ENCODE measurements at regions not wholly inside any gene's neighbourhood (a gene's known extent, or its start where the extent isn't known, plus 50 kb on each side); places are given as distances from the start of the nearest gene placed in this dataset.

- Mint-ChIP-seq H3K36me3 (no peaks in the 10 kb centered on the region), H3K4me3 (no peak overlapping the region), H3K9me3 (no peaks in the 10 kb centered on the region), H3K27me3 (no peaks in the 10 kb centered on the region), H3K4me1 (ENCODE audit: unreplicated experiment) (no peaks in the 10 kb centered on the region), H3K27ac (no peak overlapping the region)
- no peak for TF ChIP-seq CTCF (conservative IDR thresholded peaks at IDR 0.05)
- DNase-seq (ENCODE audit: extremely low spot score, unreplicated experiment), result no peak
Observed at GRCh38 chr1:67979532-67979931, 70.9 kb downstream of the DIRAS3 start.

GRCh38 chr1:67978890-67979516, 71.4 kb downstream of the DIRAS3 start:
- H3K4me1 Mint-ChIP-seq (ENCODE audit: unreplicated experiment), result no peaks in the 10 kb centered on the region
- DNase-seq (ENCODE audit: extremely low spot score, unreplicated experiment), result no peak

GRCh38 chr1:67977756-67978155, 72.7 kb downstream of the DIRAS3 start:
- Mint-ChIP-seq H3K4me3 (no peak overlapping the region), H3K27me3 (no peaks in the 10 kb centered on the region), H3K36me3 (no peaks in the 10 kb centered on the region), H3K27ac (no peak overlapping the region), H3K9me3 (no peaks in the 10 kb centered on the region), H3K4me1 (ENCODE audit: unreplicated experiment) (no peaks in the 10 kb centered on the region)
- DNase-seq (ENCODE audit: extremely low spot score, unreplicated experiment), result no peak
- TF ChIP-seq CTCF (conservative IDR thresholded peaks at IDR 0.05), result no peak

More at GRCh38 chr1:67978890-67979516, 71.4 kb downstream of the DIRAS3 start:
- no peak overlapping the region for H3K27ac Mint-ChIP-seq
- H3K9me3 Mint-ChIP-seq, result no peaks in the 10 kb centered on the region
- no peaks in the 10 kb centered on the region for H3K36me3 Mint-ChIP-seq
- no peaks in the 10 kb centered on the region for H3K27me3 Mint-ChIP-seq
- TF ChIP-seq CTCF (conservative IDR thresholded peaks at IDR 0.05), result no peak
- H3K4me3 Mint-ChIP-seq, result no peak overlapping the region

- no peak overlapping the region for H3K4me3 Mint-ChIP-seq
- H3K9me3 Mint-ChIP-seq, result no peaks in the 10 kb centered on the region
- no peaks in the 10 kb centered on the region for H3K36me3 Mint-ChIP-seq
- DNase-seq (ENCODE audit: extremely low spot score, unreplicated experiment), result no peak
- no peak for TF ChIP-seq CTCF (conservative IDR thresholded peaks at IDR 0.05)
- H3K27ac Mint-ChIP-seq, result no peak overlapping the region
- no peaks in the 10 kb centered on the region for H3K27me3 Mint-ChIP-seq
- H3K4me1 Mint-ChIP-seq (ENCODE audit: unreplicated experiment), result no peaks in the 10 kb centered on the region
Observed at GRCh38 chr1:67973051-67973450, 77.4 kb downstream of the DIRAS3 start.

GRCh38 chr1:67970088-67970487, 80.3 kb downstream of the DIRAS3 start:
- no peaks in the 10 kb centered on the region for H3K9me3 Mint-ChIP-seq

More at GRCh38 chr1:67970088-67970487, 80.3 kb downstream of the DIRAS3 start:
- DNase-seq (ENCODE audit: extremely low spot score, unreplicated experiment), result no peak
- no peak for TF ChIP-seq CTCF (conservative IDR thresholded peaks at IDR 0.05)
- H3K36me3 Mint-ChIP-seq, result no peaks in the 10 kb centered on the region
- H3K4me3 Mint-ChIP-seq, result no peak overlapping the region
- H3K27me3 Mint-ChIP-seq, result no peaks in the 10 kb centered on the region
- H3K4me1 Mint-ChIP-seq (ENCODE audit: unreplicated experiment), result peaks cover 4% of the 10 kb centered on the region
- H3K27ac Mint-ChIP-seq, result no peak overlapping the region
